ENCODE measurements at regions not wholly inside any gene's neighbourhood (a gene's known extent, or its start where the extent isn't known, plus 50 kb on each side); places are given as distances from the start of the nearest gene placed in this dataset.
"Not testable (repeated sequence)": the region's sequence is repeated elsewhere in the genome, so short reads cannot be mapped to it uniquely, and the experiment has no call there.

DNA sequence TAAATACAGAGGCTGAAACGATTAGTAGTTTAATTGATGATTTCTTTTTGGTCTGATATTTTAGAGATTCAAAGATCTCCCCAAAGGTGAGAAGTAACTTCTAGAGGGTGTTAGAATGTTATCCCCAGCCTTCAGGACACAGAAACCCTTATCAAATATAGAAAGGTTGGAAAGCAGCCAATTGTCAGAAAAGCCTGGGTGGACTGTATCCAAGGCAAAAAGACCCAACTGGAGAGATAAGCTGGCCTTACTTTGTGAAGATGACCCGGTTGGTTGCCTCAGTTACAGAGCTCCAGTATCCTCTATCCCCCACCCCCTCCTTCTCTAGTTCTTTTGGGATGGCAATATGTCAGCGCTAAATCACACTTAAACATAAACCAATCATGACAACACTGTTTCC is 75.7 kb downstream of the GCNT4 start:
- H3K36me3 ChIP-seq = no peaks in the 10 kb centered on the region
- 73 to 80% methylated on average over 3 of the region's 3 CpGs for WGBS, 2 donors
- no peaks in the 10 kb centered on the region for H3K27me3 ChIP-seq
- no peaks in the 10 kb centered on the region for H3K4me1 ChIP-seq
- no peak overlapping the region for H3K4me3 ChIP-seq
- TF ChIP-seq POLR2AphosphoS5 (IDR thresholded peaks at IDR 0.05) = no peak
- TF ChIP-seq EP300 (IDR thresholded peaks at IDR 0.05) = no peak
- TF ChIP-seq, protein P1, sequence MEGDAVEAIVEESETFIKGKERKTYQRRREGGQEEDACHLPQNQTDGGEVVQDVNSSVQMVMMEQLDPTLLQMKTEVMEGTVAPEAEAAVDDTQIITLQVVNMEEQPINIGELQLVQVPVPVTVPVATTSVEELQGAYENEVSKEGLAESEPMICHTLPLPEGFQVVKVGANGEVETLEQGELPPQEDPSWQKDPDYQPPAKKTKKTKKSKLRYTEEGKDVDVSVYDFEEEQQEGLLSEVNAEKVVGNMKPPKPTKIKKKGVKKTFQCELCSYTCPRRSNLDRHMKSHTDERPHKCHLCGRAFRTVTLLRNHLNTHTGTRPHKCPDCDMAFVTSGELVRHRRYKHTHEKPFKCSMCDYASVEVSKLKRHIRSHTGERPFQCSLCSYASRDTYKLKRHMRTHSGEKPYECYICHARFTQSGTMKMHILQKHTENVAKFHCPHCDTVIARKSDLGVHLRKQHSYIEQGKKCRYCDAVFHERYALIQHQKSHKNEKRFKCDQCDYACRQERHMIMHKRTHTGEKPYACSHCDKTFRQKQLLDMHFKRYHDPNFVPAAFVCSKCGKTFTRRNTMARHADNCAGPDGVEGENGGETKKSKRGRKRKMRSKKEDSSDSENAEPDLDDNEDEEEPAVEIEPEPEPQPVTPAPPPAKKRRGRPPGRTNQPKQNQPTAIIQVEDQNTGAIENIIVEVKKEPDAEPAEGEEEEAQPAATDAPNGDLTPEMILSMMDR (IDR thresholded peaks at IDR 0.05) = no peak
- TF ChIP-seq POLR2A (IDR thresholded peaks at IDR 0.05) = no peak
- peaks cover 0 to 3% (median 1%) of the 10 kb centered on the region in 4 donors for H3K9me3 ChIP-seq
- intact Hi-C loops (cut with DNase I) = no loop called here
- no peak for DNase-seq
- H3K27ac ChIP-seq = no peak overlapping the region

DNA sequence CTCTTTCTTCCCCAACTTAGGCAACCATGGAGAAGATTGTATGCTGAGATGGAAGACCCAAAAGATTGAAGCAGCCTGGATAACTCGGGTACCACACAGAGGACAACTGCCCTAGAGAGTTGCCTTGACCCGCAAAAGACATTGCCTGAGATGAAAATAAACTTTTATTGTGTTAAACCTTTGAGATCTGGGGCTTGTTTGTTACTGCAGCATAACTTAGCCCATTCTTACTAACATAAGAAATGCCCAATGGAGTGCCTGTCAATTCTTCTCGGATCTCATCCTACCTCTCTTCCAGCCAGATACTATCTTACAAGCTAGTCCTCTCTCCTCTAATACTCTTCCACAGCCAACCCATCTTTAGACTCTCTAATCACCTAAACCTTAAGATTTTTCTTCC is 76.8 kb downstream of the GCNT4 start:
- Histone ChIP-seq H3K36me3 (no peaks in the 10 kb centered on the region), H3K4me1 (no peaks in the 10 kb centered on the region), H3K27me3 (no peaks in the 10 kb centered on the region), H3K27ac (no peak overlapping the region), H3K9me3 (peaks cover 0 to 4% (median 2%) of the 10 kb centered on the region in 4 donors), H3K4me3 (no peak overlapping the region)
- WGBS, 2 donors = 88 to 96% methylated on average over 3 of the region's 3 CpGs
- TF ChIP-seq, protein P1 (IDR thresholded peaks at IDR 0.05) = no peak
- no peak for DNase-seq
- intact Hi-C loops (cut with DNase I) = no loop called here

DNA sequence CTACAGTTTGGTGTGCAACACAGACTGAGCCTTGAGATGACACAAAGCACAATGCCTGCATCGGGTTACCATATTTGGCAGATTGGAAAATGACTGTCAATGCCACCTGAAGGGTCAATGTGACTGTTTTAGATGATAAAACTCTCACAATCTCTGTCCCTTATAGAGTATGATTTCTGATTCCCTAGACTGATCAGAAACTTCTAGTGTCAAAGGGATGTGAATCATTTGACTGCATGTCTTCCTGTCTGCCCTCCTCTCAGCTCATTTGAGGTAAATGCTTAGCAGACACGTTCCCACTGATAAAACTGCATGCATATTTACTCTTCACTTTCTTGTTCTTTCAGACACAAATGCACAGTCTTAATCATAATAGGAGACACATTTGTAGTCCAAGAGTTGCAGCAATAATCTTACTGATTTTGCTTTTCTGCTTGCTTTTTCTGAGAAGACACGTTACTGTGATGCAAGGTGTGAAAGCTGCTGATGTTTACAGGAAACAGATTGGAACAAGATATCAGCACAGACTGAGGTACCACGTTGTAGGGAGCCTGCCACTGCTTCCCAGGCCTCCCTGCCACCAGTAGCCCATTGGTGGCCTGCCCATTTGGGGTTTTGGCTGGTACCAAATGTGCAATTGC is 77.8 kb downstream of the GCNT4 start:
- Histone ChIP-seq H3K36me3 (no peaks in the 10 kb centered on the region), H3K27ac (no peak overlapping the region), H3K4me3 (no peak overlapping the region), H3K27me3 (no peaks in the 10 kb centered on the region), H3K4me1 (no peaks in the 10 kb centered on the region), H3K9me3 (peaks cover 0 to 4% (median 2%) of the 10 kb centered on the region in 4 donors)
- WGBS, 2 donors = 60 to 73% methylated on average over 4 of the region's 4 CpGs
- TF ChIP-seq, protein P1 (IDR thresholded peaks at IDR 0.05) = no peak
- no peak for TF ChIP-seq POLR2AphosphoS5 (IDR thresholded peaks at IDR 0.05)
- TF ChIP-seq EP300 (IDR thresholded peaks at IDR 0.05) = no peak
- no peak for TF ChIP-seq POLR2A (IDR thresholded peaks at IDR 0.05)
- DNase-seq = no peak
- intact Hi-C loops (cut with DNase I) = no loop called here

DNA sequence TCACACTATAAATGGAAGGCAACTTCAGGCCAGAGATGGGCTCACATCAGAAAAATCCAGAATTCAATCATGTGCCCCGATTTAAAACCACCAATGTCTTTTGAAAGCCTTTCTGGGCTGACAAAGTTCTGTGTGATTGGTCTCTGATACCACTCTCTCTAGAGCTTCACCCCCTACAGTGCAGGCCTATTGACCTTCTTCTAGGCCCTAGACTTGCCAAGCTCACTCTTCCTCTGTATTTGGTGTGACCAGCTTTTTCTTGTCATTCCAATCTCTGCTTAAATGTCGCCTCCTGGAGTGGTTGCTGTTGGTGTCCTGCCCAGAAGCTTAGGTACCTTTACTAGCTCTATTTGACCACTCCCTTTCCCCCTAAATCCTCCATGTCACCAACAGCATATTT is 78.7 kb downstream of the GCNT4 start:
- Histone ChIP-seq H3K36me3 (no peaks in the 10 kb centered on the region), H3K4me1 (no peaks in the 10 kb centered on the region), H3K27ac (no peak overlapping the region), H3K27me3 (no peaks in the 10 kb centered on the region), H3K9me3 (peaks cover 0 to 4% (median 2%) of the 10 kb centered on the region in 4 donors), H3K4me3 (no peak overlapping the region)
- TF ChIP-seq POLR2A (IDR thresholded peaks at IDR 0.05) = no peak
- TF ChIP-seq POLR2AphosphoS5 (IDR thresholded peaks at IDR 0.05) = no peak
- no peak for TF ChIP-seq EP300 (IDR thresholded peaks at IDR 0.05)
- TF ChIP-seq, protein P1 (IDR thresholded peaks at IDR 0.05) = no peak
- DNase-seq = no peak
- intact Hi-C loops (cut with DNase I) = no loop called here
- 87 to 94% methylated on average over 2 of the region's 2 CpGs for WGBS, 2 donors

DNA sequence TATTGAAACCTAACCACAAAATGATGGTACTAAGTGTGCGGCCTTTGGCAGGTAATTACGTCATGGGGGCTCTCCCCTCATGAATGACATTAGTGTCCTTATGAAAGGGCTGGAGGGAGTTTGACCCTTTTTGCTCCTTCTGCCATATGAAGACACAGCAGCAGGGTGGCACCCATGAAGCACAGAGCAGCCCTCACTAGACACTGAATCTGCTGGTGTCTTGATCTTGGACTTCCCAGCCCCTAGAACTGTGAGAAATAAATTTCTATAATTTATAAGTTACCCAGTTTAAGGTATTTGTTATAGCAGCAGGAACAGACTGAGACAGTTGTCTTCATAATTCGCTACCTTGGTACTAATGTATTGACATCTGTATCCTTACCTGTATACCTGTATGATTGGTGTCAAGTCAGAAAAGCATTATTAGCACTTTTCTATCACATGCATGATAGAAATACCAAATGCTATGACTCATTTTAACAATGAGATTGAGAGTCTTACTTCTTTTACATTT is 80.4 kb downstream of the GCNT4 start:
- H3K27me3 ChIP-seq = no peaks in the 10 kb centered on the region
- H3K4me1 ChIP-seq = no peaks in the 10 kb centered on the region
- TF ChIP-seq, protein P1 (IDR thresholded peaks at IDR 0.05) = no peak
- no peak for TF ChIP-seq POLR2A (IDR thresholded peaks at IDR 0.05)
- TF ChIP-seq EP300 (IDR thresholded peaks at IDR 0.05) = no peak
- no peak for TF ChIP-seq POLR2AphosphoS5 (IDR thresholded peaks at IDR 0.05)
- no peak overlapping the region for H3K27ac ChIP-seq
- no peaks in the 10 kb centered on the region for H3K36me3 ChIP-seq
- WGBS, 2 donors = 90 to 92% methylated on average over 3 of the region's 3 CpGs
- peaks cover 0 to 4% (median 2%) of the 10 kb centered on the region in 4 donors for H3K9me3 ChIP-seq
- no peak overlapping the region for H3K4me3 ChIP-seq
- intact Hi-C loops (cut with DNase I) = no loop called here
- DNase-seq = no peak

DNA sequence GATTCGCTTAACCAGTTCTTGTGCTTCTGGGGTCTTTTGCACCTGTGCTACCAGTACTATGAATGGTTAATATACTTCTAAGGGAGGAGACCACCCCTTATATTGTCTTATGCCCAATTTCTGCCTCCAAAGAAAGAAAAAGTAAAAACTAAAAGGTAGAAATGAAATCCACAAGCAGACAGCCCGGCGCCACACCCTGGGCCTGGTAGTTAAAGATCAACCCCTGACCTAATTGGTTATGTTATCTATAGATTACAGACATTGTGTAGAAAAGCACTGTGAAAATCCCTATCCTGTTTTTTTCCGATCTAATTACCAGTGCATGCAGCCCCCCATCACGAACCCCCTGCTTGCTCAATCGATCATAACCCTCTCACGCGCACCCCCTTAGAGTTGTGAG is 81.5 kb downstream of the GCNT4 start:
- H3K4me1 ChIP-seq; H3K9me3 ChIP-seq; H3K27me3 ChIP-seq; H3K4me3 ChIP-seq; intact Hi-C loops (cut with DNase I); H3K27ac ChIP-seq; H3K36me3 ChIP-seq; DNase-seq: not testable (repeated sequence)
- WGBS, 2 donors = 16 to 70% methylated on average over 8 of the region's 8 CpGs

Data from sigmoid colon (tissue), 6 donors.